Esophagus muscularis mucosa (tissue), 3 donors: ENCODE measurements at regions not wholly inside any gene's neighbourhood (a gene's known extent, or its start where the extent isn't known, plus 50 kb on each side); places are given as distances from the start of the nearest gene placed in this dataset.

Experiments
- POLR2A ChIP-seq: fragments of 450-650 bp; IDR thresholded peaks from one replicate; pipeline ENCODE4 v1.6.1; 2017; ENCODE audit warnings: antibody characterized with exemption, moderate library complexity, mild to moderate bottlenecking, low read depth
- POLR2AphosphoS5 ChIP-seq, 2 donors: sonication (generic); formaldehyde crosslinking; IDR thresholded peaks; one replicate each; pipeline ENCODE4 v1.6.1; 2017; ENCODE audit warnings: antibody characterized with exemption in 2 of 2
- TF ChIP-seq, protein P1 (sequence below), 3 experiments: fragments of 200-600 bp in 2 of 3; fragments of 450-650 bp in 1 of 3; sonication (generic) in 2 of 3; IDR thresholded peaks; one replicate each; pipeline ENCODE4 v1.5.1; 2017 to 2019; ENCODE audit warnings: antibody characterized with exemption in 3 of 3, mild to moderate bottlenecking in 2 of 3, moderate library complexity in 1 of 3

- TF ChIP-seq POLR2AphosphoS5 (IDR thresholded peaks at IDR 0.05) (no peak), POLR2A (no peak)
- TF ChIP-seq, protein P1, sequence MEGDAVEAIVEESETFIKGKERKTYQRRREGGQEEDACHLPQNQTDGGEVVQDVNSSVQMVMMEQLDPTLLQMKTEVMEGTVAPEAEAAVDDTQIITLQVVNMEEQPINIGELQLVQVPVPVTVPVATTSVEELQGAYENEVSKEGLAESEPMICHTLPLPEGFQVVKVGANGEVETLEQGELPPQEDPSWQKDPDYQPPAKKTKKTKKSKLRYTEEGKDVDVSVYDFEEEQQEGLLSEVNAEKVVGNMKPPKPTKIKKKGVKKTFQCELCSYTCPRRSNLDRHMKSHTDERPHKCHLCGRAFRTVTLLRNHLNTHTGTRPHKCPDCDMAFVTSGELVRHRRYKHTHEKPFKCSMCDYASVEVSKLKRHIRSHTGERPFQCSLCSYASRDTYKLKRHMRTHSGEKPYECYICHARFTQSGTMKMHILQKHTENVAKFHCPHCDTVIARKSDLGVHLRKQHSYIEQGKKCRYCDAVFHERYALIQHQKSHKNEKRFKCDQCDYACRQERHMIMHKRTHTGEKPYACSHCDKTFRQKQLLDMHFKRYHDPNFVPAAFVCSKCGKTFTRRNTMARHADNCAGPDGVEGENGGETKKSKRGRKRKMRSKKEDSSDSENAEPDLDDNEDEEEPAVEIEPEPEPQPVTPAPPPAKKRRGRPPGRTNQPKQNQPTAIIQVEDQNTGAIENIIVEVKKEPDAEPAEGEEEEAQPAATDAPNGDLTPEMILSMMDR (IDR thresholded peaks at IDR 0.05): no peak
Measured at GRCh38 chr3:30069056-30069455, 537.3 kb upstream of the TGFBR2 start.
